IPS-NIHi7 (cell line): ENCODE measurements at regions not wholly inside any gene's neighbourhood (a gene's known extent, or its start where the extent isn't known, plus 50 kb on each side); places are given as distances from the start of the nearest gene placed in this dataset.
"Not testable (repeated sequence)": the region's sequence is repeated elsewhere in the genome, so short reads cannot be mapped to it uniquely, and the experiment has no call there.

Experiments used
- DNase-seq: peaks from one replicate; pipeline ENCODE4 v3.0.0; 2012; ENCODE audit warnings: mixed read lengths; ENCODE audit errors: extremely low spot score

DNA sequence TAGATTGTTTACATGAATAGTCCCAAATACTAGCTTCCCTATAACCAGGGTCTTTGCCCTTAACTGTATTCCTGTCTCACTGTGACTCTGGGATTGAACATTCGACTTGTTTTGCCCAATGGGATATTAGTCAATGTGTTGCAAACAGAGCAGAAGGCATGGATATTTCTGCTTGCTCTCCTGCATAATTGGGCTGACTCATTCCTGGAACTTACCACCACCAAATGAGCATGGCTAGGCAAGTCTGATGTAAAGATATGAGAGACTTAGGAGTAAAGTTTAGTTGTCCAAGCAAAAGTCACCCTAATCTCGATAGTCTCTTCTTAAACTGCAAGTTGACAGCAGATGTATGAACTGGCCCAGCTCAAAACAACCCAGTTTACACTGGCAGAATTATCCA is 273.5 kb upstream of the CCNG1 start:
- no peak for DNase-seq

DNA sequence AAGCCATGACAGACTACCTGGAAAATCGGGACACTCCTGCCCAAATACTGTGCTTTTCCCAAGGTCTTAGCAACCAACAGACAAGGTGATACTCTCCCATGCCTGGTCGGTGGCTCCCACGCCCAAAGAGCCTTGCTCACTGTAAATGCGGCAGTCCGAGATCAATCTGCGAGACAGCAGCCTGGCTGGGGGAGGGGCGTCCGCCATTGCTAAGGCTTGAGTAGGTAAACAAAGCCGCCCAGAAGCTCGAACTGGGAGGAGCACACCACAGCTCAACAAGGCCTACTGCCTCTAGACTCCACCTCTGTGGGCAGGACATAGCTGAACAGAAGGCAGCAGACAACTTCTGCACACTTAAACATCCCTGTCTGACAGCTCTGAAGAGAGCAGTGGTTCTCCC is 272.1 kb upstream of the CCNG1 start:
- DNase-seq, result no peak

DNA sequence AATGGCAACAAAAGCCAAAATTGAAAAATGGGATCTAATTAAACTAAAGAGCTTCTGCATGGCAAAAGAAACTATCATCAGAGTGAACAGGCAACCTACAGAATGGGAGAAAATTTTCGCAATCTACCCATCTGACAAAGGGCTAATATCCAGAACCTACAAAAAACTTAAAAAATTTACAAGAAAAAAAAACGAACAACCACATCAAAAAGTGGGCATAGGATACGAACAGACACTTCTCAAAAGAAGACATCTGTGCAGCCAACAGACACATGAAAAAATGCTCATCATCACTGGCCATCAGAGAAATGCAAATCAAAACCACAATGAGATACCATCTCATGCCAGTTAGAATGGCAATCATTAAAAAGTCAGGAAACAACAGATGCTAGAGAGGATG is 267.2 kb upstream of the CCNG1 start:
- not testable (repeated sequence) for DNase-seq

DNA sequence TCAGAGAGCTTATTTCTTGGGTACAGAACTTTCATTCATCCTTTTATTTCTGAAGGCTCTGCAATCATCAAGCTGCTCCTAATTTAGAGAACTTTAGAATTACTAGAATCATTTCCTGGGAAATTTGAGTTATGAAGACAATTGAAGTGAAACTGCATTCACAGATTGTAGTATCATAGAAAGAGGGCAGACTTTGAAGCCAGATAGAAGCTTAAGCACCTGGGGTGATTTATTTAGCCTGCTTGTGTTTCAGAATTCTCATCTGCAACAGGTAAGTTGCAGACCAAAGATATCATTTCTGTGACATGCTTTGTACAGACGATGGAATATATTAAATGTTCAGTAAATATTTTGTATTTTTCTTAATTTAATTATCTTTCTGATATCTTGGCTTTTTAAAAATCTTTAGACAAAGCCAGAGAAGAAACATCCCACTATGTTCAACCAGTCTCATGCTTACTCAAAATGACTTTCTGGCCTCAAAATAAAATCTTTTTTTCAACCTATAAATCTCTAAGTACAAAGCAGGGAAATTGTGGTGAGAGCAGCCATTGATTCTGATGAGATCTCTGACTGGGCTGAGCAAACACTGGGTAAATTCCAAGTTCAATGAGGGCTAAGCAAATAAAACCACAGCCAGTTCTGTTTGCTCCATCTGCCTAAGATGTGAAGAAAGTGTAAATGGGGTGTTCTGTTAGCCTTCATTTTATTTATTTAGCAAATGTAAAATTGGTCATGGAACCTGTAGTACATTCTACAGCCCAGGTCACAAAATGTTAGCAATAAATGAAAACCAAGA is 264.7 kb upstream of the CCNG1 start:
- no peak for DNase-seq

DNA sequence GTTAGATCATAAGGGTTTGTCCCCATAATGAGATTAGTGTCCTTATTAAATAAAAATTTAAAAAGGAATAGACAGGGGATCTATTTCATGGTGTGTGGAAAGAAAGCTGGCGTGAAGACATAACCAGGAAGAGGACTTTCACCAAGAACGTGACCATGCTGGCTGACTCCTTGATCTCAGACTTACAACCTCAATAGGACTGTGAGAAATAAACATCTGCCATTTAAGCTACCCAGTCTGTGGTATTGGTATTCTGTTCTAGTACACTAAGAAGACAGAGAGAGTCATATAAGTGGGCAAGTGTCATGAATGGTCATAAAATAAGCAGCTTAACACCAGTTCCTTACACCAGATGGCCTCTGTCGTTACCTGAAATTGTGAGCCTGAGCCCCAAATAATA is 259.4 kb upstream of the CCNG1 start:
- DNase-seq, result no peak

DNA sequence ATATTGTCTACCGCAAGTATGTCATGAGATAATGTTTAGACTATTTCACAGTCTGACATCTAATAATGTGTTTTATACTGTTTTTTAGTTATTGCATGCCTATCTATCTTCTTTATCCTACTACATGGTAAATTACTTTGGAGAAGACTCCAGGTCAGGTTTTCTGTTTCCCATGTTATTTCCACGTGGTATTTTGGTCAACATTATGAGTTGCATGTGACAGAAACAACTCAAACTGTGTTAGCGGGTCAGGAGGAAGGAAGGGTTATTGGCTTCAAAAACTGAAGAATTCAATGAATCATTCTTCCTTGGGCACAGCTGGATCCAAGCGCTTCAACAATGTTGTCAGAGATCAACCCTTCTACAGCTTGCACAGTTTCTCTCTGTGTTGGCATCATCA is 252.1 kb upstream of the CCNG1 start:
- no peak for DNase-seq

DNA sequence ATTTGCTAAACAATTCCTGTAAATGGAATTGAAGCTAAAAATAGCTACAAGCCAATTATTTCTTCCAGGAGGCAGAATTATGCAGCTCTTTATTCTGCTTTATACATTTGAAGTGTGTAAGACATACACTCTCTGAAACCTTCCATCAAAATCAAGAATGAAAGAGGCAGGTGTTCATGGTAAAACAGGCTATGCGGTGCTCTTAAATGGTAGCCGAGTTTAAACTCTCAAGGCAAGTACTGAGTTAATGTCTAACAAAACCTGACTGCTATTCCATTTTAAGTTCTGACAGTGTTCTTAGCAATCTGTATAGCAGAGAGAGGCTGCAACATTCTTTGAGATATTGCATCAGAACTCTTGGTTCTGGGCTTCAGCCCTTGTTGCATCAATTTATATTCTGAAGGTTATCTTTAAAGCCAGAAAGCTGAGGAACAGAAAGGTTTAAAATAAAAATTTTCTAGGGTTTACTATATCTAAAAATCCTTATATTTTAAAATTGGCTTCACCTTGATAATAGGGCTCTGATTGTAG is 248.3 kb upstream of the CCNG1 start:
- no peak for DNase-seq

DNA sequence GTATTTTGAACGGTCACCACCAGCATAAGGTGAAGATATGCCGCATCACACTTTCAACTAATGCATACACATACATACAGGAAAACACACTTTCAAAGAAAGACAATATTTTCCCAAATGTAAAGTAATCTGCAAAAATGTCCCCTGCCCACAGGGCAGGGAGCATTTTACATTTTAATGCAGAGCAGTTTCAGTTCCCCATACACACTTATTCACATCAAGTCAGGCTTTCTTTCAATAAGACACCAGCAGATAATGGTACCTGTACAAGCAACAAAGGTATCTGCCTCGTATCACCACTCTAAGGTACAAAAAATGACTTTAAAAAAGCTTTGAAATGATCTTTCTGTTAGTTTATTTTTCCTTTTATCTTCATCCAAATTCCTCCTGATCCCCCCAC is 247.1 kb upstream of the CCNG1 start:
- no peak for DNase-seq

DNA sequence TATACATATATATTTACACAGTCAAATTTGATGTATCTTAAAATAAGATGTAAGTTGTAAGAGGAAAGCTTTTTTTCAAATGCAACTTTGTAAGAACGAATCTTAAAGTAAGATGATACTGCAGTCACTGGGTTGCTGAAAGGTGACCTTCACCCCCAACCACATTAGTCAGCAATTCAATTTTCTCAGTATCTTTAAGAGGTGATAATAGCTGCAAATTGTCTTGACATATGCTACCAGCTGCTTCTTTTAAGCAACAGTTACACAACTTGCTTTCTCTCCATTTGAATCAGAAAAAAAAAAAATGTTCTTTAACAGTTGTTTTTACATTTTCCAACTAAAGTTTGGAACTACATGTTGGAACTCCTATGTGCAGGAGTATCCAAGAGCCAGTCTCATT is 246.6 kb upstream of the CCNG1 start:
- no peak for DNase-seq

DNA sequence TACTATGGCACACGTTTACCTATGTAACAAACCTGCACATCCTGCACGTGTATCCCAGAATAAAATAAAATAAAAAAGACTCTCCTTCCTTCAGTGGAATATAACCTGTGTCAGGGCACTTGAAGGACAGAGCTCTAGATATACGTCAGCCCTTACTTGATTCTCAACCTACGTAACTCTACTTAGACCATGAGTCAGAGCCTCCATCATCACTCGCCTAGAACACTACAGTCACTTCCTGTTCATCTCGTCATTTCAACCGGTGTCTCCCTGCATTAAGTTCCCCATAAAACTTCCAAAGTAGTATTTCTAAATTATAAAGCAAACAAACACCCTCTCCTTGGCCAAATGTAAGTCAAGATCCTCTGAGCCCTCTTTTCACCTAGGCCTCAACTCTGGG is 243.5 kb upstream of the CCNG1 start:
- no peak for DNase-seq

DNA sequence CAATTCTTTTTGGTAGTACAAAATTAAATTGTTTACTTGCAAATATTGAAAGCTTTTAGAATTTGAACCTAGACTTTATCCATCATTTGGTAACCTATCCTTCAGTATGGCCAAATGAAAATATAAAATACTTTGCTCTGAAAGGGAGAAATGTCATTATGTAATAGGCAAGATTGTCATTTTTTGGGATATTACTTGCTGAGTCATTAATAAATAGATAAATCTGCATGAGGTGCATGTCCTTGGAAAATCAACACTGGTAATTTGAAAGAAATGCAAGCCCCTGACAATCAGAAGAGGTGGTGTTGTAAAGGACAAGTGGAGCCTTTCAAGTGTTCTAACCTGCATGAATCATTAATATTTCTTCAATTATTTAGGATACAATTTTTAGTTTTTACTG is 231.8 kb upstream of the CCNG1 start:
- no peak for DNase-seq

DNA sequence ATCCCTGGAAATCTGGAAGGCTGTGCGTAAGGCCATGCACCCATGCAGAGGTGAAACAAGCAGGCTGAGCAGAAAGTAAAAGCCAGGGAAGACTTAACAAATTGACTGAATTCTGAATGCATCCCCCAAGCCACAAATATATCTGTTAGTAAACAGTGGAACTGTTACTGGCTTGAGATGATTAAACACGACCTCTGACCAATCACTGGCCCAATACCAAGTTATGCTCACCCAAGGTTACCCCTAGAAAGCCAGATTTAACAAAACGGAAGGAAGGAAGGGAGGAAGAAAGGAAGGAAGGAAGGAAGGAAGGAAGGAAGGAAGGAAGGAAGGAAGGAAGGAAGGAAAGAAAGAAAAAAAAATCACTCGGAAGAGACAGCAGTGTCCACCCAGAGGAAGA is 215.8 kb upstream of the CCNG1 start:
- no peak for DNase-seq

DNA sequence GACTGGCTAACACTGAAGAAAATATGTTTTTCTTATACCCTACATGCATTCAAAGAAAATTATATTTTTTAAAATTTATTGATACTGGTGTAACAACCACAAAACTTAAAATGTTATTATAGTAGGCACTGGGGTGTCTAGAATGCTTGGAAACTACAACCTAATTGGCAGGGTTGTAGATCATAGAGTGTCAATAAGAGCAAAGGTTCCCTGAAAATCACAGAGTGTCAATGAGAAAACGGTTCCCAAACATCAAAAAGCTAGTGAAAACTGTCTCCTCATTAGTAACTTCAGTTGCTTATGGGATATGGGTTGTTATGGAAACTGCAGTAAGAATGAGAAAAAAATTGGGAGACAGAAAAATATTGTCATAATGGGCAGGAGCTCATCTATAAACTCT is 214.4 kb upstream of the CCNG1 start:
- DNase-seq, result no peak

DNA sequence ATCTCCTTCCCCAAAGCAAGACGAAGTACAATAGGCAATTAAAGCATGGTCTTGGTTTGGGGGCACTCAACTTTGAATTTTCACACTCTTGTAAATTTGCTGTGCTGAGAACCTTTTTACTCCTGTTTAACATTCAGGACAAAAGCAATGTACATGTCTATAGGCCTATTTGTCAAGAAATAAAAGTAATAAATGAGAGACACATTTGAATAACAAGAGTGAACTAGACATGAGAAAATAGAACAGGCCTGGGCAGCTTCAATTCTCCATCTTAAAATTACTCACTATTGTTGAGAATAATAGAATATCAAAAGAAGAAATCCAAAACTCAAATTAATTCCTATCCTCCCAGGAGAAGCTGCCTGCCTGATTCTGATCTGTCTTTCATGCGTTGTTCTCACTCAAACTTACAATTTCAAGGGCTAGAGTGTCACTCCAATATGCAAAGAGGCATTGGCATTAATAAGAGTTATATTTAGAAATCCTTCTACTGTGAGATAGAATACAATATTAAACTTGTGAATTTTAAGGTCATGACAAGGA is 192.9 kb upstream of the CCNG1 start:
- no peak for DNase-seq

DNA sequence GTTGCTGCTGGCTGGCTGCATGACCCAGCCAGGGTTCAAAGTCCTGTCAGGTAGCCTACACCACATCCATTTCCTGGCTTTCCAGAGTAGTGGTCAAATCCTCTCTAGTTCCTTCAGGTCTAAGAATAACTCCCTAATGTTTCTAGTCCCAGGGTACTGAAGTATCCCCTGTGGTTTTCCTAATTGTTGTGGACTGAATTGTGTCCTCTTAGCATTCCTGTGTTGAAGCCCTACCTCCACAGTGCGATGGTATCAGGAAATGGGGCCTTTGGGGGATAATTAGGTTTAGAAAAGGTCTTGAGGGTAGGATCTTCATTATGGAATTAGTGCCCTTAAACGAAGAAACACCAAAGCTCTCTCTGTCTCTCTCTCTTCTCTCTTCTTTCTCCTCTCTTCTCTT is 191.8 kb upstream of the CCNG1 start:
- peak; percentile 11 for DNase-seq

DNA sequence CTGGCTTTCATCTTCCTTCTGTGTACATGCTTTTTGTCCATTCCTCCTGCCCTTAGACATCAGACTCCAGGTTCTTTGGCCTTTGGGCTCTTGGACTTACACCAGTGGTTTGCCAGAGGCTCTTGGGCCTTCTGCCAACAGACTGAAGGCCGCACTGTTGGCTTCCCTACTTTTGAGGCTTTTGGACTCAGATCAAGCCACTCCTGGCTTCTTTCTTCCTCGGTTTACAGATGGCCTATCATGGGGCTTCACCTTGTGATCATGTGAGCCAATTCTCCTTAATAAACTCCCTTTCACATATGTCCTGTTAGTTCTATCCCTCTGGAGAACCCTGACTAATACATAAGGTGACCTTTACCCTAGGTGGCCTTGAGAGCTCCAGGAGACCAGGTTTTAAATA is 189.1 kb upstream of the CCNG1 start:
- DNase-seq, result no peak

DNA sequence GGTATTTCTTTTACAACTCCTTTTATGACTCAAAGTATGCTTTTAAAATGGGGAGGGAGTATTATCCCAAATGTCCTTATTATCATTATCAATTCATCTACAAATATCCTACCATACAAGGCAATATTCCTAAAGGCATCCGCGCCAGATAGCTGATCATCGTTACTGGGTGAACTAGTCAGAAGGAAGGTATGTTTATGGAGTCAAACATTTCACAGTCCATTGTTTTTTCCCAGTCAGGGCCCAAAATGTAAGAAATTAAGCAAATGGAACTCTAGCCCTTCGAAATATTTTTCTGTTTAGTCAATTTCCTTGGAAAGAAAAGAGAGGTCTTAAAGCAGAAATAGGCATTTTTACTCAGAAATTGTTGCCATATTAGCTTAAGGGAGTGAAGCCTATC is 188.5 kb upstream of the CCNG1 start:
- no peak for DNase-seq

DNA sequence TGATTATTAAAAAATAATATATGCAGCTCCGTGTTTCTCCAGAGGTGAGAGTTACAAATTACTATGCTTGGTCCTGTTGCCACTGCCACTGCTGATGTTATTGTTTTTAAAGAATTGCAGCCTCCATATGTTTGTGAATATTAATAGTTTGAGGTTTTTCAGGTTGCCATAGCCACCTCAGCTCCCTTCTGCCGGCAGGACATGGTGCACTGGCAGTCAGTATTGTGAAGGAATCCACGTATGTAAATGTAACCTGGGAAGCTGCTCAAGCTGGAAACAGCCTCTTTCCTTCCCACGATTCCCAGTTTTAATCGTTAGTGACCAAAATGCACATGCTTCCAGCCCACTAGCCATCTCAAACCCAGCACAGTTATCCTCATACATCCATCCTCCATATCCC is 184.4 kb upstream of the CCNG1 start:
- DNase-seq, result no peak

DNA sequence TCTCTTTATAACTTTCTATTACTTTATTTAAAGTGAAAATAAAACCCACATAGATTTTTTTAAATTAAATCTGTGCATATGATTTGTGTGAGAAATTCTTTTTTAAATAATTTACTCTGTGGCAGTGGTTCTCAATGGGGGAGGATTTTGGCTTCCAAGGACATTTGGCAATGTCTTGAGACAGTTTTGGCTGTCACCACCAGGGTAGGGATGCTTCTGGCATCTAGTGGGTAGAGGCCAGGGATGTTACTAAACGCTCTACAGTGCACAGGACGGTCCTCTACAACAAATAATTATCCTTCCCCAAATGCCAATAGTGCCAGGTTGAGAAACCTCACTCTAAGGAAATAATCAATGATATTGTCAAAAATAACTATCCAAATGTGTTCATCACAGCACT is 177.9 kb upstream of the CCNG1 start:
- no peak for DNase-seq

DNA sequence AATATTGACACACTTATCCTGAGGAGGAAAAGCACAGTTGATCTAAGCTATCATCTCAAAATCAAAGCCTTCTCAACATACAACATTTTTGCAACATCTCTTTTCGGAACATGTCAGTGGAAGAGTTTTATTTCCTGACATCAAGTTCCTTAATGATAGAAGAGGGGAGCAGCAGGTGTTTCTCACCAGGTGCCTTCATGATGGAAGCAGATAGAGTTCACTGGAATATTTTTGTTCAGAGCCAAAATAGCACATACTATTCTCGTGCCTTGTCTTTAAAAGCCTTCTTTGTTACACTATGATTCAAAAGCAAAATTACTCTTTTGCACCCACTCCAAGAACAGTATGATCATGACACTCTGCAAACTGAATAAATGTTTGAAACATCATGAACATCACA is 176.9 kb upstream of the CCNG1 start:
- no peak for DNase-seq

DNA sequence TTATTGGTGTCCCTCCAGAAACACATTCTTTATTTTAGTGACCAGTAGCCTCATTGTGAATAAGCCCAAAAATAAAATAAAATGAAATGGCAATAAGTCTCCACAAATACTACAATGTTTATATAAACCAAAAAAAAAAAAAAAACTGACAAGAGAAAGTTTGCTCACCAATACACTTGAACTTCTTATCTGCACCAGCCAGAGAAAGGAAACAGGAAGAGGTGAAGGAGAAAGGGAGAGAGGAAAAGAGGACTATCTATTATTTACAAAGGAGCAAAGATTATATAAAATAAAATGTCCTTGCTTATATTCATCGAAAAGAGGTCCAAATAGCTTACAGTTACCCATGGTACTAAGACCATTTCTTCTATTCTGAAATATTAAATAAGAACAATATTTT is 176.4 kb upstream of the CCNG1 start:
- DNase-seq, result no peak

DNA sequence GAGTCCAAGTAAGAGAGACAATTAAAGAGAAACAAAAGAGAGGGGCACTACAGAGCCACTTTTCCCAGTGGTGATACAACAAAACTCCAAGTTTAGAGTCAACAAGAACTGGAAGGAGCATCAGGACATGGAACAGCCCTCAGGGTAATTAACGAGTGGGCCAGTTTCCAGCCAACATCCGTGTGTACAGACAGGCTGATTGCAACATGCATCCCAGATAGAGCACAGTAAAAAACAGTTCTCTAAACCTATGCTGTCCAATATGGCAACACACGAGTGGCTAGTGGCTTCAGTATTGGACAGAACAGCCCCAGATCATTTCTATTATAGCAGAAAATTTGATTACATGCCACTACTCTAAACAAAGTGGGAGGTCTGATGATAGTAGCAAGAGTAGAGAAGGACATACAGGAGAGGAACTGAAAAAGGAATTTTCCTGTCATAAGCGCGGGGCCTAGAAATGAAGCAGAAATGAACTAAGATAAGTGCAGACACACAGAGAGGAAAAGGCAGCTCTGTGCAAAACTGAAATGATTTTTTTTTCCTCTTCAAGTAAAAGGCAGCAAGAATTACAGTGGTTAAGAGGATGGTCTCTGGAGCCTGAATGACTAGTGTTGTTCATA is 175.6 kb upstream of the CCNG1 start:
- DNase-seq, result no peak

DNA sequence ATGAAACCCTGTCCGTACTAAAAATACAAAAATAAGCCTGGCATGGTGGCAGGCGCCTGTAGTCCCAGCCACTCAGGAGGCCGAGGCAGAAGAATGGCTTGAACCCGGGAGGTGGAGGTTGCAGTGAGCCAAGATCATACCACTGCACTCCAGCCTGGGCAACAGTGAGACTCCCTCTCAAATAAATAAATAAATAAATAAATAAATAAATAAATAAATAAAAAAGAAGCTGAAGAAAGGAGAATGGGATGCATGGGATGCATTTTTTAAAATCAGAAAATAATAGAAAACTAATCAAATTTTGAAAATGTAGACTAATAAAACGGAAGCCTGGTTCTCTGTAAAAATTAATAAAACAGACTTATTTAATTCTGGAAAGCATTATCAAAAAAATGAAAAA is 171.1 kb upstream of the CCNG1 start:
- DNase-seq, result not testable (repeated sequence)
